PC-3 (cell line): ENCODE measurements at regions not wholly inside any gene's neighbourhood (a gene's known extent, or its start where the extent isn't known, plus 50 kb on each side); places are given as distances from the start of the nearest gene placed in this dataset.

ENCODE experiments used
- ATAC-seq: fragments of 200-7000 bp; cut with Tn5 transposase; 2 replicates; pipeline ENCODE4 v1.9.1; 2020; ENCODE audit warnings: mild to moderate bottlenecking, moderate library complexity
- BruUV-seq: library from RNA; stranded (reverse); fragments of 400-500 nt; replicated peaks from 2 replicates; lab custom pipeline; 2021; lab: Mats Ljungman, UMichigan
- CTCF ChIA-PET: fragments of 300-600 bp; sonication (Branson Sonifier 250); formaldehyde crosslinking; loops from one replicate; lab custom pipeline; 2022; ENCODE audit warnings: antibody characterized with exemption; lab: Charles Lee
- POLR2A ChIA-PET: fragments of 300-600 bp; sonication (Branson Sonifier 250); formaldehyde crosslinking; loops from one replicate; lab custom pipeline; 2022; ENCODE audit warnings: antibody characterized with exemption; ENCODE audit not compliant: unreplicated experiment; lab: Charles Lee
- DNase-seq: peaks from one replicate; pipeline ENCODE4 v3.0.0-alpha.2; 2015
- H2AFZ ChIP-seq: fragments of 300-600 bp; sonication (generic); 2 replicates; pipeline ENCODE4 v1.6.0; 2016; ENCODE audit warnings: antibody characterized with exemption, low read length
- H3F3A ChIP-seq: fragments of 300-600 bp; sonication (generic); one replicate; pipeline ENCODE4 v1.6.0; 2017; ENCODE audit warnings: antibody characterized with exemption, low read length, control low read depth, mild to moderate bottlenecking; ENCODE audit not compliant: unreplicated experiment
- H3K27ac ChIP-seq: fragments of 300-600 bp; sonication (generic); 2 replicates; pipeline ENCODE4 v1.5.1; 2016; ENCODE audit warnings: mild to moderate bottlenecking, low read length
- H3K27me3 ChIP-seq: fragments of 300-600 bp; sonication (generic); 2 replicates; pipeline ENCODE4 v1.6.1; 2016; ENCODE audit warnings: low read length, mixed read lengths
- H3K36me3 ChIP-seq: fragments of 300-600 bp; sonication (generic); 2 replicates; pipeline ENCODE4 v1.6.1; 2016; ENCODE audit warnings: low read depth, mixed run types, low read length, mixed read lengths
- H3K4me1 ChIP-seq: fragments of 300-600 bp; sonication (generic); 2 replicates; pipeline ENCODE4 v1.5.1; 2016; ENCODE audit warnings: low read length; ENCODE audit not compliant: insufficient read depth
- H3K4me2 ChIP-seq: fragments of 300-600 bp; sonication (generic); 2 replicates; pipeline ENCODE4 v1.6.0; 2016; ENCODE audit warnings: low read length
- H3K4me3 ChIP-seq: fragments of 300-600 bp; sonication (generic); 2 replicates; pipeline ENCODE4 v1.5.1; 2016; ENCODE audit warnings: mild to moderate bottlenecking, low read length, mixed read lengths
- H3K79me2 ChIP-seq: fragments of 300-600 bp; sonication (generic); 2 replicates; pipeline ENCODE4 v1.6.1; 2017; ENCODE audit warnings: low read length, mixed read lengths
- H3K9ac ChIP-seq: fragments of 300-600 bp; sonication (generic); 2 replicates; pipeline ENCODE4 v1.6.0; 2016; ENCODE audit warnings: mild to moderate bottlenecking, low read length
- H3K9me2 ChIP-seq: fragments of 300-600 bp; sonication (generic); replicated peaks from 2 replicates; pipeline ENCODE4 v1.6.1; 2016; ENCODE audit warnings: mixed run types, low read length, mixed read lengths
- H3K9me3 ChIP-seq: fragments of 300-600 bp; sonication (generic); 2 replicates; pipeline ENCODE4 v1.6.1; 2016; ENCODE audit warnings: low read length, mixed read lengths
- H4K20me1 ChIP-seq: fragments of 300-600 bp; sonication (generic); 2 replicates; pipeline ENCODE4 v1.6.1; 2016; ENCODE audit warnings: low read length, mixed read lengths
- CTCF ChIP-seq: fragments of 300-600 bp; sonication (generic); conservative IDR thresholded peaks from 2 replicates; pipeline ENCODE4 v1.5.1; 2017; ENCODE audit warnings: antibody characterized with exemption, low read depth, mild to moderate bottlenecking, low read length
- EZH2 ChIP-seq: fragments of 300-600 bp; sonication (generic); IDR thresholded peaks from one replicate; pipeline ENCODE4 v1.6.1; 2017; ENCODE audit warnings: antibody characterized with exemption, mild to moderate bottlenecking, low read length; ENCODE audit not compliant: unreplicated experiment
- EZH2phosphoT487 ChIP-seq: fragments of 300-600 bp; sonication (generic); IDR thresholded peaks from 2 replicates; pipeline ENCODE4 v1.6.1; 2018; ENCODE audit warnings: mild to moderate bottlenecking, antibody characterized with exemption, low read length, borderline replicate concordance
- intact Hi-C: fragments of 100-400 bp; cut with micrococcal nuclease; formaldehyde crosslinking; loops from 2 replicates; pipeline ENCODE4 v1.9.0; 2023

GRCh38 chr17:33352526-33352925, 59.4 kb upstream of the ASIC2 start:
- Histone ChIP-seq H2AFZ (no peak overlapping the region), H3K27ac (no peak overlapping the region), H3K4me2 (no peak overlapping the region), H3K79me2 (no peaks in the 10 kb centered on the region), H3K4me1 (no peaks in the 10 kb centered on the region), H3K9me3 (no peaks in the 10 kb centered on the region), H4K20me1 (no peaks in the 10 kb centered on the region), H3K36me3 (no peaks in the 10 kb centered on the region), H3K9me2 (no peaks in the 10 kb centered on the region), H3K9ac (no peak overlapping the region), H3F3A (no peaks in the 10 kb centered on the region), H3K27me3 (peaks cover 4% of the 10 kb centered on the region), H3K4me3 (no peak overlapping the region)
- CTCF ChIA-PET = no interaction called here
- intact Hi-C loops = no loop called here
- no TSS peak for BruUV-seq
- DNase-seq (no peak), ATAC-seq (no peak)
- TF ChIP-seq EZH2phosphoT487 (no peak), CTCF (no peak), EZH2 (no peak)
- POLR2A ChIA-PET = no interaction called here

- Histone ChIP-seq H2AFZ (no peak overlapping the region), H3K4me3 (no peak overlapping the region), H3F3A (no peaks in the 10 kb centered on the region), H3K9ac (no peak overlapping the region), H3K4me2 (no peak overlapping the region), H3K9me2 (no peaks in the 10 kb centered on the region), H3K79me2 (no peaks in the 10 kb centered on the region), H3K9me3 (no peaks in the 10 kb centered on the region), H3K27me3 (no peaks in the 10 kb centered on the region), H3K27ac (no peak overlapping the region), H4K20me1 (no peaks in the 10 kb centered on the region), H3K4me1 (no peaks in the 10 kb centered on the region), H3K36me3 (no peaks in the 10 kb centered on the region)
- intact Hi-C loops = no loop called here
- BruUV-seq = no TSS peak
- ChIA-PET CTCF (no interaction called here), POLR2A (no interaction called here)
- ATAC-seq (no peak), DNase-seq (no peak)
- no peak for TF ChIP-seq EZH2
- no peak for TF ChIP-seq CTCF
- TF ChIP-seq EZH2phosphoT487 = no peak
These were observed 63.2 kb upstream of the ASIC2 start for GRCh38 chr17:33356266-33356665.

- Histone ChIP-seq H3F3A (no peaks in the 10 kb centered on the region), H3K4me2 (no peak overlapping the region), H3K36me3 (no peaks in the 10 kb centered on the region), H3K4me3 (no peak overlapping the region), H2AFZ (no peak overlapping the region), H3K9me3 (no peaks in the 10 kb centered on the region), H3K9me2 (no peaks in the 10 kb centered on the region), H3K27me3 (no peaks in the 10 kb centered on the region), H3K79me2 (no peaks in the 10 kb centered on the region), H3K4me1 (no peaks in the 10 kb centered on the region), H4K20me1 (no peaks in the 10 kb centered on the region), H3K27ac (no peak overlapping the region), H3K9ac (no peak overlapping the region)
- POLR2A ChIA-PET = no interaction called here
- DNase-seq (no peak), ATAC-seq (no peak)
- CTCF ChIA-PET = no interaction called here
- intact Hi-C loops = no loop called here
- BruUV-seq = no TSS peak
- TF ChIP-seq EZH2 = no peak
- no peak for TF ChIP-seq CTCF
- TF ChIP-seq EZH2phosphoT487 = no peak
These were observed 70.4 kb upstream of the ASIC2 start for GRCh38 chr17:33363475-33363874.
